T-helper 1 cell treated with Interleukin-12 subunit alpha and Interleukin-12 subunit beta and Interleukin-4 antibody, amounts not matched to agents 30 ng/mL and 1 ng/mL, for 36 hours (primary cell): ENCODE measurements at regions not wholly inside any gene's neighbourhood (a gene's known extent, or its start where the extent isn't known, plus 50 kb on each side); places are given as distances from the start of the nearest gene placed in this dataset.
"Not testable (repeated sequence)": the region's sequence is repeated elsewhere in the genome, so short reads cannot be mapped to it uniquely, and the experiment has no call there.

Source experiments
- intact Hi-C: fragments of 100-400 bp; cut with micrococcal nuclease; formaldehyde crosslinking; loops from one replicate; pipeline ENCODE4 v1.15.1; 2024

GRCh38 chrX:65831268-65831667 lies 163.8 kb downstream of the MSN start:
- intact Hi-C loops, result no loop called here

GRCh38 chrX:65828599-65828998 lies 161.1 kb downstream of the MSN start:
- intact Hi-C loops, result loop anchor here (2.0 kb wide), 1 partner anchor 20 kb away; no protein-coding TSS in a partner anchor

GRCh38 chrX:65825226-65825625 lies 157.8 kb downstream of the MSN start:
- intact Hi-C loops, result not testable (repeated sequence)

- intact Hi-C loops, result loop anchor here (1.0 kb wide), 1 partner anchor 44 kb away; no protein-coding TSS in a partner anchor
These were observed 154.5 kb downstream of the MSN start for GRCh38 chrX:65821721-65822496.

GRCh38 chrX:65819983-65820382 lies 152.5 kb downstream of the MSN start:
- intact Hi-C loops, result not testable (repeated sequence)

GRCh38 chrX:65813245-65813644 lies 145.8 kb downstream of the MSN start:
- intact Hi-C loops, result no loop called here

GRCh38 chrX:65811558-65812228 lies 144.2 kb downstream of the MSN start:
- intact Hi-C loops, result no loop called here
